ENCODE measurements at regions not wholly inside any gene's neighbourhood (a gene's known extent, or its start where the extent isn't known, plus 50 kb on each side); places are given as distances from the start of the nearest gene placed in this dataset.

DNA sequence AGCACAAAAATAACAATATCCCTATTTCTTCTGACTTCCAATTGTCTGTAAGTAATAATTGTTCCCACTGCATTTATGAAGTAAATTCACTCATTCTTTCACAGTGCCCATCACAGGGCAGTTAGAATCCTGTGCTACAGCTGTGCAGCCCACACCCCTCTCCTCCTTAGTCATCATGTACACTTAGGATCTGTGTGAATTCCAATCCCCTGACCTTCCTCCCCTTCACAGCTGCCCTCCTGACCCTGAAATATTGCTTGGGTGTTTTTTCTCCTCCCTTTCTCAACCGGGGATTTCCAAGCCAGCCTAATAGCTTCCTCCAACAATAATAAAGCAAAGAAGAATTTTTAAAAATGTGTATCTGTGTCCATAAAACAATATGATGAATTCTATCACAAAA is 91.5 kb upstream of the BEND6 start:
- no peak for DNase-seq

DNA sequence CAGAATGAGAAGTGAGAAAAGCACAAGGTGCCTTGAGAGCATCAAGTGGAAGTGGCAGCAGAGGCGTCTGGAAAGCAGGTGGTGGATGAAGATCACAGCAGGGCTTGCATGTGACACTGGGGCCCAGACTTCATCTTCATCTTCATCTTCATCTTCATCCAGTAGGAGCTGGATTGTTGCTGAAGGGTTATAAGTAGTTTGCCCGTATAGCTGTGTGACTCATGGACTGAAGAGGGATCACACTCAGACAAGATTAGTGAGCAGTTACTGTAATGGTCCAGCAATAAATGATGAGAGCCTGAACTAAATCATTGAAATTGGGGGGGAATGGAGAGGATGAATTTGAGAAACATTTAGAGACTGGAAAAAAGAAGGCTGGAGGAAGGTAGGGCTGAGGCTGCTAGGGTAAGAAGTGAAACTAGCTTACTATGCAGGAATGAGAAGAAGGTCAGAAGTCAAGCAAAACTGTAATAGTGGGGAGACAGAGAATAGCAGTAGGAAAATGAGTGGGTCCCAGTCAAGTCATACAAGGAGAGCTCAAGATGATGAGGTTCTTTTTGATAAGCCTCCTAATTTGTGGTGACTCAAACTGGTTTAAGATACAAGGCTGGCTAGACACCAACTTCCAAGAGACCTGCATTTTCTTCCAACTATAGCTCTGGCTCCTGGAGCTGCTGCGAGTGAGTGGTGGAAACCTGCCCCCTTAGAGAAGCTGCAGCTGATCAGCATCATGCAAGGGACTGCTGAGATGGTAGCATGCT is 92.3 kb upstream of the BEND6 start:
- no peak for DNase-seq

DNA sequence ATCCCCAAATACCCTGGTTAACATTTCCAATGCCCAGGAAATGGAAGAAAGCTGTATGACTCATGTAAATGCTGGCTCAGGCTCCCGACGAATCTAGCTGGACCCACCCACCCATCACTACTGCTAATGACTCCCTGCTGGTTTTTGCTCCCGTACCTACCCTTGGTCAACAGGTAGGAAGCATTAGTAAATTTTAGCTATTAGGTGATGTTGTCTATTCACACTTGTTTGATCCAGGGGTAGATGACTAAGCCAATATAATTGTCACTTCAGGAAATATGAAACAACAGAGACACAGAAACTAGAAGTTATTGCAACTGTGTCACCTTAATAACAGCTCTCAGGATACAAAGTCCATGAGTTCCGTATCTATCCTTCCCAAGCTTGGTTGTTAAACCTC is 94.4 kb upstream of the BEND6 start:
- DNase-seq = no peak

DNA sequence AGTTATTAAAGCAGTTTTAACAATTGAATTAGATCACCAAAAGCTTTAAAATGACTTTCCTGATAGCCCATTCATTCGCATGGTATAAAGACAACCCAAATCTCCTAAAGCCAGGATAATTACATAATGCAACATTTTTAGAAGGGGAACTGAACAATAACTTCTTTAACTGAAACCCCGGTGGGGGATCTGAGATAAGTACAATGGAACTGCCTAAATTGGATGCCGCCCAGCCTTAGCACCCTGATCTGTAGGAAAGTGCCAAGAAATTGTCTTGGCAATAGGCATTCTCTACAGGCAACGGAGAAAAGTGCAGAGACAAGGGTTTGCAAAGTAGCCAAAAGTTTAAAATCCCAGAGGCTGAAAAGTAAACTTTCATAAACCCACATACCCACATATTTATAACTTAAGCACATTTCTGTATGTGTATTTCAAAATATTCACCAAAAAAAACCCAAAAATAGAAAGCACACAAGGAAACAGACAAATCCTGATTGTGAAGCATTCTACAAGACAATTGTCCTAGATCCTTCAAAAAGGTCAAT is 98.8 kb upstream of the BEND6 start:
- no peak for DNase-seq

DNA sequence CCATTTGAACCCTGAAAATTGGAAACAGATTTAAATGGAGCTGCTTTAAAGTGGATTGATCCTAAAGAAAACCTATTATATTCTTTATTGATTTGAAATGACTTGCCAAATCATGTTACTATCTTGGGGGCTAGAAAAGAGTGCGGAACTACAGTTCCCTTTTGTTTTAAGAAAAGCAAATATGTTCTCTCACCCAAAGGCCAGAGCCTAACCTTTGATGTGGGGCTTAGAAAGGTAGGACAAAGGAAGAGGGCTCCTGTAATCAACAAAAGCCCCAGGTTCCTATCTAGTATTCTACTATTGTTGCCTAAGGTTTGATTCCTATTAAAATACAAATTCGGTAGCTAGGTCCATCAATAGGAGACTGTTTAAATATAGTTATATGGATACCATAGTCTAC is 100.8 kb upstream of the BEND6 start:
- no peak for DNase-seq

DNA sequence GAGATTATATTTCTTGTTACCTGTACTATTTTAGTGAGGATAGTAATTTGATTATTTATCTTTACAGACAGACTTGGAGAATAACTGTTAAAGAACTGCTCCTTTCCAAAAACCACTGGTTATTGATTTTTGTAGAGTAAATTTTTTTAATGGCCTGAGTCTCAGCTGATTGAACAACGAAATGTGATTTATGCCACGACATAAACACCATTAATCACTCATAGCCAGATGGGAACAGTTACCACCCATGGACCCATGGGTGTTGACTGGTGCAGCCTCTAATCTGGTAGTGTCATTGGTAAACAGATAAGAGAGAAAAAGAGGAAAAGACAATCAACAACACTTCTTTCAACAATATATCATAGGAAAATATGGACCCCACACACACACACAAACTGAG is 101.4 kb upstream of the BEND6 start:
- DNase-seq = no peak

DNA sequence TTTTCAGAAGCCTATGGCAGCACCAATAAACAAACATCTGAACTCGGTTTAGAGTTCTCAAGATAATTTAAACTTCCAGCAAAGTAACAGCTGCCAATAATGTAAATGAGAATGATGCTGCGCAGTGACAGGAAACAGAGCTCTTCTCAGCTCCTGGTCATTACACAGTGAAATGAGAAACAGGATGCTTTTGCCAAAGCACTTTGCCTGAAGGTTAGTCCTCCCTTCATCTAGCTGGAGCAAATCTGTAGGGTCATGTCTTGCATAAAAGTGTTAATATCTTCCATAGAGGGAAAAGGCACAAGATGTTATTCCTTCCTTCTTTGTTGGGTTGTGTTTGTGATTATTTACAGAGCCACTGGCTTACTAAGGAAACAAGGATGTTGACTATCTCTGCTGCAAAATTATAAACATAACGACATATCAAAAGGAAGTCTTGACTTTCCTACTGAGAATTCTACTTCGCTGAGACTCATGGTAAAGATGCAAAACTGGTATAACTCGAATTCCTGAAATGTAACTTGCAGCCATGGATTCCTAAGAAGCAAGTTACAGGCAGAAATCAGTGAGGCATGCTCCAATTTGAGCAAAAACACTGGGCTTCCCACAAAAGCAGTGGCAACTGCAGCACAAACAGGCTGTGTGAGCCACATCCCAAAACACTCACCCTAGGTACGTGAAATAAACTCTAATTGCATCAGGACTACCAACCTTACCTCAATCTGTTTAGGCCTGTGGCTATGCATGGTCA is 102.5 kb upstream of the BEND6 start:
- no peak for DNase-seq

DNA sequence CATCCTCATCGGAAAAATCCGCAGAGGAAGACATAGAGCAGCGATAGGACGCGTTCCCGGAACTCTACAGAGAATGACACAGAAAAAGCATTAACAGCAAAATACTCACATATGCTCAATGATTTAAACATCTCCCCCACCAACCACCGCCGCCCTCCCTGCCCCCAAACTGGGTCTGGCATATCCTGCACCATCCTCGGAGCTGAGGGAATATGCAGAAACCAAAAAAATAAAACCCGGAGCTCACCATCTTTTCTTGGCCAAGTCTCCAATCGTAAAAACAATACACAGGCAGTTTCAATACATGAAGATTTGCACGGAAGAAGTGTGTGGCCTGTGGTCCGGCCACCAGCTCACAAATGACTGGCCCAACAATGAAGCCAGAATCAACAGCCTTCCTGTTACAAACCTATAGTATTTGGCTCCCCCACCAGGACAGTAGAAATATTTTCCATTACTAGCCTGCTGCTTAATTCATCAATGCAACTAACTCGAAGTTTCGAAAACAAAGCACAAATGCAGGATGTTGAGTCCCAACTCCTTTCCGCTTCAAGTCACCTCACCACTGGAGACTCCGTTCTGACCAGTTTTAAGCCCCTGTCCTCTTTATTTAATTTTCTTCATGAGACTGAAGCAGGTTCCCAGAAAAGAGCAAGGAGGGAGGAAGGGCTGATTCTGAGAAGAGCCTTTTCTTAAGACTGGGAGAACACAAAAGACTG is 103.2 kb upstream of the BEND6 start:
- DNase-seq = peak; percentile 12

DNA sequence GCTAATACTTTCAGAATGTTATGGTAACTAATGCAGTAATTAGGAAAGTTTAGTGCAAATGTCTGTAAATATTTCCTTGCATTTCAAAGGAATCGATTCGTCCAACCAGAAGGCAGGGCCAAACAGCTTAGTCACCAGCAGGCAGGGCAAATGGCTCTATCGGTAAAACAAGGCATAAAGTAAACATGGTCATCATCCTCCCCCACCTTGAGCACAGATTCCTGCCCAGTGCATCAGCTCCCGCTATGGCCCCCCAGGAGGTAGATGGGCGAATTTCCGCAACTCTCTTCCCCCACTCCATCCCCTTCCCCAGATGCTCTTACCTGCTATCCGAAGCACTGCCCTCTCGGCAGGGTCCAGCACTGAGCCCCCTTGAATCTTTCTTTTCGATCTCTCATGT is 103.8 kb upstream of the BEND6 start:
- DNase-seq = no peak

DNA sequence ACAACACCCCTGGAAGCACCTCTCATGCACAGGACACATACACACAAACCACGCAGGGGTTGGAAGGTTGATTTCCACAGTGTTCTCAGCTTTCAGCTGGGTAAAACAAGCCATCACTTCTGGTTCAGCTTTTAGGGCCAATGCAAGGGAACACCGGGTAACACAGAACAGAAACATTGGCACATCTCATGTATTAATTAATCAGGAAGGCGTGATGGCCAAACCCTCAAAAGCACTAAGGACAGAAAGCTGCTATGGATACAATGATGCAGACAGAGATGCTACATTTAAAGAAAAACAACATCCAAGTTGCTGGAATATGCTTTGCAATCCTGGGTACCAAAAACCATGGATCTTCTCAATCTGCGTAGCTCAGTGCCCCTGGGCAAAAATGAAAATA is 104.3 kb upstream of the BEND6 start:
- DNase-seq = no peak

DNA sequence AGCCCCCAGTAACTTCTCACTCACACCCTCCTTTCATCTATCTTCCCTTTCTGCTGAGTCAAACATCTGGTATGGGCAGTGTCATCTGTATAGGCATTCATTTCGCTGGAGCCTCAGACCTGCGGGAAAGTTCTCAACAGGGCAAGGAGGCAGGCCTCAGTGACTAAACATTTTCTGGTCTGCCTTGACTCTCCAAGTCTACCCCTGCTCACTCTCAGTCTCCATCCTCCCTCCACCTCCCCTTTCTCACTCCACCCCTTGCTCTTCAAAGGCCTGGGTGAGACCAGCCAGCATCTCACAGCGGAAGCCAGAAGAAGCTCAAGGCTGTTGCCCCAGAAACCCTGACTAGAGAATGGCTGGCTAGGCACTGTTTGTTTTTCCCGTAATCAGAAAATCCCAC is 105.0 kb upstream of the BEND6 start:
- DNase-seq = no peak

DNA sequence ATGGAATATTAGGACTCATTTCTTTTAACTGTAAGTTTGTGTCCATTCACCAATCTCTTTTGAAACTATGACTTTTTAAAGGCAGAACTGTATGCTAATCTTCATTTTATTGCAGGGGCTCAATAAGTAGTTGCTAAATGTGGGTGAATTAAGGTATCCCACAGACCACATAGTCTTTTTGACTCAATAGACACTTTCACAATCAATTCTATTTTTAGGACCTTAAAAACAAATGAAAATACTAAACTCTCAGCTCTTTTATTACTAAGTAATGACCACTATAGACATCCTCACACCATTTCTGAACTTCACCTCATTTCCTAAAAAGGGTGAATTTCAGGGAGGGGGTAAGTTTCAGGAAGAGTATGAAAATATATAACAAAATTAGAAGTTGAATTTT is 106.8 kb upstream of the BEND6 start:
- DNase-seq = no peak

DNA sequence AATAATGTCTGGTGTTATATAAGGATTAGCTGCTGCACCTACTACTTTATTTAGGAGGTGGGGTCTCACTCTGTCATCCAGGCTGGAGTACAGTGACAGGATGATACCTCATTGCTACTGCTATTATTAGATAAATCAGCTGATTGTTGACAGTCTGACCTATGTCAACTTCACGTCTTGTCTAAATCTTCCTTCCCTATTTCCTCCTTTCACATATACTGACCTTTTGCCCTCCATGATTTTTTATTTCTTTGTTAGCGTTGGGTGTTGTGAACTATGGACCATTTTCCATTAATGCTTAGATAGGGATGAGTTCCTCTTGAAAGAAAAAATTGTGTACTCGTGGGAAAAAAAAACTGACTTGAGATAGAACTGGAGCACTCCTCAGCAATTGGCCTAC is 109.9 kb upstream of the BEND6 start:
- DNase-seq = no peak

DNA sequence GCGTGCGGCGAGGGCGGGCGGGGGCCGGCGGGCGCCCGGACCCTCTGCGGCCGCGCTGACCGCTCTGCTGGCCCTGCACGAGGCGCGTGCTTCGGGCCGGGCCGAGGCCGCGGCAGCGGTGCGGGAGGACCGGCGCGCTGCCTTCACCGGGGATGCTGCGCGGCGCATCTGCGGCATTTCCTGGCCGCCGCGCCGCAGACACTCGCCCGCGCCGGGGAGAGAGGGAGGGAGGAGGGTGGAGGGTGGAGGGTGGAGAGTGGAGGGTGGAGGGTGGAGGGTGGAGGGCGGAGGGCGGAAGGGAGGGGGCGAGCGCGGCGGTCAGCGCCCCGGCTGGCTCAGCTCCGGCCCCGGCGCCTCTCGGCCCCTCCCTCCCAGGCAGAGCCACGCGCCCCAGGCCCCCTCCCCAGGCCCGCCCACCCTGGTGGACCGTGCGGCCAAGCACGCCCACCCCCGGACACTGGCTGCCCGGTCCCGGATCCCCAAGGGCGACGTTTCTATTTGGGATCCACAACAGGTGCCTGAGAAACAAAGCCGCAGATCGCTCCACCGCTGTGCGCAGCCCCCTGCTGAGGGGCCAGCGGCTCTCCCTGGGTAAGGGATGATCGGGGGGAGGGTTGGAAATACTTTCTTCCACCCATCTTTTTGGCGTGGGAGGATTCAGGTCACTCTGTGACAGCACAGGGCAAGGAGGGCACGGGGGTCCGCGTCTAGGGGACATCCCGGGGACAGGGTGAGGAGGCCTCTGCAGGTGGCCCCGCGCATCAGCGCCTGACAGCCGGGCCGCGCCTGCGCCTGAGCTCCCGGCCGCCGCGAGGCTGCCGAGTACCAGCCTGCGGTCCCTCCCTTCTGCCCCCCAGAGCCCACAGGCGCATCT is 111.2 kb upstream of the BEND6 start:
- DNase-seq = peak; percentile 80

DNA sequence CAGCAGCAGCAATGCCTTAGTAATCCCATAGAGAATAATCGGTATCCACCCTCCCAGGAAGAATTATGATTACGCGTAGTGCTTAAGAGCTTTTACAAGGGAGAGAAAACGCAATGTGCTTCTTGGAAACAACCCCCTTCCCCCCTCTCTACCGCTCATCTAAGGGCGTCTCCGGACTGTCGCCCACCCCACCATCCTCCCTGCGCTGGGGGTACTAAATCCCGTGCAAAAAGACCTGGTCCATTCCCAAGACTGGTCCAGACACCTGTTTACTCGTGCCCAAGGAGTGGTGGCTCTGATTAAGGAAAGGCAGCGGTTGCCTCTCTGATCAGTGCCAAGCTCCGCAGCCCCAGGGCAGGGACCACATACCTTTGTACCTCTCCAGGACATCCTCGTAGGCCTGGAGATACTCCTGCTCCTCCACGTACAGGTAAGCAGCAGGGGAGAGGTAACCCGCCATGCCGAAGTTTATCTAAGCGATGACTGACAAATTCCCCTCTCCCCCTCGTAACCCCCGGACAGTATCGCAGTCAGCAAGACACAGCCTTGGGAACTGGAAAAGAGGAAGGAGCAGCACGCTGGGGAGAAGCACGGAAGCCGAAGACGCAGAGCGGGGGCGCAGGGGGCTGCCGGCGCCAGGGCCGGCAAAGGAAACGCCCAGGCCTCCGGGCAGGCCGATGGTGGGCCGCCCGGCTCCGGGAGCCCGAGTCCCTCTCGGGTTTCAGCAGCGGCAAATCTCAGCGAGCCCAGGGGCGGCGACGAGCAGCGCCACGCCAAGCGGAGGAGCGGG is 112.0 kb upstream of the BEND6 start:
- DNase-seq = peak; percentile 39

DNA sequence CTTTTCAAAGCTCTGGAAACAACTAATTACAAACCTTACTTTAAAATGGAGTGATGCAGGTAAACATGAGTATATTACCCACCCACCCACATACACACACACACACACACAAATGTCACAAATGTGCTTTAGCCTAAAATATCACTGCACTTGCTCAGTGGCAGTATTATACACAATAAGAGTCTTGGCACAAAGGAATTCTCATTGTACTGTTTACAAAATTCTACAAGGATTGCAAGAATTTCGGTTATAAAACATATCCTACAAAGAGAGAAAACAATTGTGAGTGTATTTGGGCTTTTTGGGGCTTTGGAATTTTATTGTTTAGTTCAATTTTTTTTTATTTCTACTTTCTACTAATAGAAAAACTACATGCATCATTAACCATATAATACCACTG is 113.2 kb upstream of the BEND6 start:
- no peak for DNase-seq

DNA sequence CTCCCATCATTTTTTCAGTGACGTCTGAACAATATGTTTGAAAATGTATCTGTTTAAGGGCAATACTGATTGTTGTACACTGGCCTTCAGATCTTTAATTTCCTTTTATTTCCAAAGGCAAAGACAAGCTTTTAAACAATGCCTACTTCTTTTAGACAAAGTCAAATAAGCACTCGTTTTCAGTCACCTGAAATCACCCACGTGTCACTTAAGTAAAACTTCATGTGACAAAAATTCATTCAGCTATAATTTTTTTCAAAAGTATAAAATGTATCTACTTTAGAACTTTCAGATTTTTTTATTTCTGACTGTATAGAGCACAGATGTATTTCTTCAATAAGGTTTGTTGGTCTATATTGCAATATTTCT is 113.5 kb upstream of the BEND6 start:
- no peak for DNase-seq

DNA sequence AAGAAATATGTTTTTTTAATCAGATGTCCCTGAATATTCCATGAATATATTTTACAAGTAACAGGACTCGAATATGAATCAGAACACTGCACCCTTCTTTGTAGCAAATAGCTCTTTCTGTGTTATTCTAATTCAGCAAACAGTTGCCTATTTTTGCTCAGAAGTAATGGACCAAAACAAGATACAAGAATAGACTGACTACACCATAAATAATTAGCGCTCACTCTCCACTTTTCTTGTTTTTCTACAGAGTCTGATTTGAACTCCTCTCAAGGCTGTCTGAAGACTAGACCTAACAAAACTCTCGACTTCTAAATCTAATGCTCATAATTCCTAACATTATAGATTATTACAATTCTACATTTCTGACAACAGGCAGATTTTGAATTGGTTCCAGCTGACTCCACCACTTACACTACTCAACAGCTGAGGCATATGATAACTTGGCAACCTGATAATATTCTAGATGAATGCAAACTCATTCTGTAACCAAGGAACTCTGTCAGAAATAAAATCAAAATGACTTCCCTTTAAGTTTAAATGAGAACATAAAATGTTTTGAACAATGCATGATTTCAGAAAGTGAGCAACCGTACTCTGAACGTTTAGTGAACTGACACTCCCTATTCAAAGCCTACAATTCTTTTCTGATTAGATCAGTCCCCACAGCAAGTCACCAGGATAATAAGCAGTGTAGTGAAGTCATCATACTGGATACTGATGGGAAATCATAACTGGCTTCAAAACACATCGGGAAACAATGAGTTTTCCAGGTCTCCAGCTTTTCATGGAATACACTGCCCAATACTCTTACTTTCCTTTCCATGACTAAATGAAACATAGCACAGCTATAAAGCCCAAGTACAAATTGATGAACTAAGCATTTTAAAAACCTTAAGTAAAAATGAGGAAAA is 114.2 kb upstream of the BEND6 start:
- DNase-seq = no peak

DNA sequence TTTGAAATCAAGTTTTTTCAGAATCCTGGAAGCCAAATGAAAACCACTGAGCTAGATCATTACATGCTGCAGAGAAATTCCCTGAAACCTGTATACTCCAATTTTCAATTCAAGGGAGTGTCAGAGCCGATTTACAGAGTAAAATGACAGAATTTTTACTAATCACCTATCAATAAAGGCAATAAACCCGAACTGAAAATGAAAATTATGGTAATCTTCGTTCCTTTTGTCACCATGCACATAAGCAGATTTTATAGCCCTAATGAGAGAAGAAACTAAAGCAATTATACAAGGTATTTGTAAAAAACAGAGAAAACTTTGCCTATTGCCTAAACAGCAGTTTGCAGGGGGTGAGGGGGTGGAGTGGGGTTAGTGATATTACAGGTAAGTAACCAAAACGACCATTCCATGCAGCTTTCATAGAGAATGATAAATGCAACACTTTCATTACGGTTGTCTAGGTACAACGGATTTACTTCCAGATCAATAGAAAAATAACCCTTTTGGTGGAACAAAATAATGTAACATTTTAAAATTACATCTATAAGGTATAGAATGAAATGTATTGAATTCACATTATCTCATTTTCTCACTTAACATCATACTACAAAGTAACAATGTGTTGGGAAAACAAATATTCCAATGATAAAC is 115.2 kb upstream of the BEND6 start:
- DNase-seq = no peak

DNA sequence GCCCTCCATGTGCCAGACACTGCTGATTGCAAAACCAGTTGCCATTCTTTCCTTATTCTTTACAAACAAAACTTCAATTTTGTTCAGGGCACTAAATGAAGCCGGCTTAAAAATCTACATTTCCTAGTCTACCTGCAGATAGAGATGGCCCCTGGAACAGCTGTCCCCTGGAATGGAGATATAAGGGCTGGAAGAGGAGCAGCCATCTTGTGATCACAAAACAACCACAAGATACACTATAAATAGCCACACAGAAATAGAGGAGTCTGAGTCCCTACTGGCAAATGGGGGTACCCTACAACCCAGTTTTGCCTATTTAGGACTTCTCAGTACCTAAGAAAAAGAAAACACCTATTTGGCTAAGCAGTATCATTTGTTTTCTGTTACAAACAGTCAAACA is 115.9 kb upstream of the BEND6 start:
- no peak for DNase-seq

Measured in NCI-H1092 treated with DMSO at 0.1 percent for 48 hours (cell line).